ENCODE measurements at regions not wholly inside any gene's neighbourhood (a gene's known extent, or its start where the extent isn't known, plus 50 kb on each side); places are given as distances from the start of the nearest gene placed in this dataset.
A peak's percentile ranks its signal among the peaks of the same experiment; 100 is the strongest.

- DNase-seq = peak; percentile 14
Measured at GRCh38 chr14:100955201-100955600, 51.7 kb upstream of the RTL1 start.

- DNase-seq = no peak
Measured at GRCh38 chr14:100962494-100962893, 59.0 kb upstream of the RTL1 start.

GRCh38 chr14:100965296-100965695, 61.8 kb upstream of the RTL1 start:
- DNase-seq = no peak

- DNase-seq = no peak
Measured at GRCh38 chr14:100967178-100967577, 63.7 kb upstream of the RTL1 start.

- DNase-seq = no peak
Measured at GRCh38 chr14:100967930-100968329, 64.4 kb upstream of the RTL1 start.

GRCh38 chr14:100972118-100972897, 68.8 kb upstream of the RTL1 start:
- no peak for DNase-seq

- DNase-seq = peak; percentile 25
Measured at GRCh38 chr14:100975671-100976070, 72.1 kb upstream of the RTL1 start.

GRCh38 chr14:100979079-100979478, 75.6 kb upstream of the RTL1 start:
- no peak for DNase-seq

- DNase-seq = peak; percentile 16
Measured at GRCh38 chr14:100979780-100980179, 76.3 kb upstream of the RTL1 start.

- no peak for DNase-seq
Measured at GRCh38 chr14:100980823-100981222, 77.3 kb upstream of the RTL1 start.

GRCh38 chr14:100981809-100982208, 78.3 kb upstream of the RTL1 start:
- DNase-seq = no peak

- DNase-seq = no peak
Measured at GRCh38 chr14:100982353-100982752, 78.8 kb upstream of the RTL1 start.

- DNase-seq = no peak
Measured at GRCh38 chr14:100982762-100983161, 79.2 kb upstream of the RTL1 start.

- DNase-seq = no peak
Measured at GRCh38 chr14:100983710-100984109, 80.2 kb upstream of the RTL1 start.

- DNase-seq = peak; percentile 52
Measured at GRCh38 chr14:100988011-100988410, 84.5 kb upstream of the RTL1 start.

GRCh38 chr14:100988411-100988900, 84.9 kb upstream of the RTL1 start:
- DNase-seq = peak; percentile 85

GRCh38 chr14:100988956-100989355, 85.4 kb upstream of the RTL1 start:
- DNase-seq = no peak

- DNase-seq = peak; percentile 18
Measured at GRCh38 chr14:100989924-100990323, 86.4 kb upstream of the RTL1 start.

- DNase-seq = no peak
Measured at GRCh38 chr14:100994082-100994481, 90.6 kb upstream of the RTL1 start.

GRCh38 chr14:100994756-100995330, 91.3 kb upstream of the RTL1 start:
- no peak for DNase-seq

- DNase-seq = peak; percentile 37
Measured at GRCh38 chr14:101000711-101001250, 97.3 kb upstream of the RTL1 start.

GRCh38 chr14:101001311-101002069, 98.0 kb upstream of the RTL1 start:
- DNase-seq = peak; percentile 69

GRCh38 chr14:101002738-101003137, 99.2 kb upstream of the RTL1 start:
- no peak for DNase-seq
